HL-60 (cell line): ENCODE measurements at regions not wholly inside any gene's neighbourhood (a gene's known extent, or its start where the extent isn't known, plus 50 kb on each side); places are given as distances from the start of the nearest gene placed in this dataset.

Experiments
- DNase-seq, 2 experiments: peaks; one replicate each; pipeline ENCODE4 v3.0.0-alpha.2; 2010 to 2020; ENCODE audit warnings: low read depth in 1 of 2, low spot score in 1 of 2
- H3K27ac ChIP-seq: fragments of 250-450 bp; sonication (Bioruptor Pico); replicated peaks from 2 replicates; pipeline ENCODE4 v1.5.1; 2020; ENCODE audit warnings: mild to moderate bottlenecking, moderate library complexity
- H3K27me3 ChIP-seq: fragments of 250-450 bp; sonication (Bioruptor Pico); 2 replicates; pipeline ENCODE4 v1.5.1; 2021; ENCODE audit warnings: mild to moderate bottlenecking, moderate library complexity; ENCODE audit not compliant: insufficient read depth, poor library complexity, severe bottlenecking
- H3K4me3 ChIP-seq: replicated peaks from 2 replicates; pipeline ENCODE4 v1.5.1; 2011; ENCODE audit warnings: mild to moderate bottlenecking, control low read depth, low read length; ENCODE audit not compliant: insufficient read depth
- GABPA ChIP-seq: IDR thresholded peaks from 2 replicates; pipeline ENCODE4 v1.6.1; 2012; ENCODE audit warnings: low read depth
- POLR2AphosphoS5 ChIP-seq: IDR thresholded peaks from 2 replicates; pipeline ENCODE4 v1.6.1; 2012; ENCODE audit warnings: low read depth
- SPI1 ChIP-seq: IDR thresholded peaks from 2 replicates; pipeline ENCODE4 v1.6.1; 2012; ENCODE audit warnings: low read depth, mild to moderate bottlenecking, borderline replicate concordance
- TF ChIP-seq, protein P1 (sequence below): IDR thresholded peaks from one replicate; pipeline ENCODE4 v1.5.1; 2011; ENCODE audit warnings: low read length, control low read depth, inconsistent platforms; ENCODE audit not compliant: insufficient read depth
- TF ChIP-seq, protein P2 (sequence below): IDR thresholded peaks from 2 replicates; pipeline ENCODE4 v1.6.1; 2012; ENCODE audit warnings: low read depth; ENCODE audit not compliant: insufficient replicate concordance

DNA sequence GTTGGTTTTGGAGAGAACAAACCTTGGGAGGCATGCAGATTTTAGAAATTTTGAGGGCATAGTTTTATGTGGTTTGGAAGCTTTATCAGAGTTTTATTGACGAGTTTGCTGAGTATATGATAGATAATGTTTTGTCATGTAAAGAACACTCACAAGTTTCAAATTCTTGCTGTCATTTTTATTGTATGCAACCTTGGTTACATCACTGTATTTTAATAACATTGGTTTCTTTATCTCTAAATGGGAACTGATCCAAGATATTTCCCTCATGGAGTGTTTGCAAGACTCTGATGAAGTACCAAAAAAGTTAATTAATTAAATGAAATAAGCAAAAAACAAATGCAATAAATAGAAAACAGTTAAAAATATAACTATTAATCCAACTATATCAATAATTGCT is 170.3 kb downstream of the SMC2 start:
- no peak for TF ChIP-seq POLR2AphosphoS5
- no peak for TF ChIP-seq GABPA
- TF ChIP-seq, protein P1, sequence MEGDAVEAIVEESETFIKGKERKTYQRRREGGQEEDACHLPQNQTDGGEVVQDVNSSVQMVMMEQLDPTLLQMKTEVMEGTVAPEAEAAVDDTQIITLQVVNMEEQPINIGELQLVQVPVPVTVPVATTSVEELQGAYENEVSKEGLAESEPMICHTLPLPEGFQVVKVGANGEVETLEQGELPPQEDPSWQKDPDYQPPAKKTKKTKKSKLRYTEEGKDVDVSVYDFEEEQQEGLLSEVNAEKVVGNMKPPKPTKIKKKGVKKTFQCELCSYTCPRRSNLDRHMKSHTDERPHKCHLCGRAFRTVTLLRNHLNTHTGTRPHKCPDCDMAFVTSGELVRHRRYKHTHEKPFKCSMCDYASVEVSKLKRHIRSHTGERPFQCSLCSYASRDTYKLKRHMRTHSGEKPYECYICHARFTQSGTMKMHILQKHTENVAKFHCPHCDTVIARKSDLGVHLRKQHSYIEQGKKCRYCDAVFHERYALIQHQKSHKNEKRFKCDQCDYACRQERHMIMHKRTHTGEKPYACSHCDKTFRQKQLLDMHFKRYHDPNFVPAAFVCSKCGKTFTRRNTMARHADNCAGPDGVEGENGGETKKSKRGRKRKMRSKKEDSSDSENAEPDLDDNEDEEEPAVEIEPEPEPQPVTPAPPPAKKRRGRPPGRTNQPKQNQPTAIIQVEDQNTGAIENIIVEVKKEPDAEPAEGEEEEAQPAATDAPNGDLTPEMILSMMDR, result no peak
- TF ChIP-seq, protein P2, sequence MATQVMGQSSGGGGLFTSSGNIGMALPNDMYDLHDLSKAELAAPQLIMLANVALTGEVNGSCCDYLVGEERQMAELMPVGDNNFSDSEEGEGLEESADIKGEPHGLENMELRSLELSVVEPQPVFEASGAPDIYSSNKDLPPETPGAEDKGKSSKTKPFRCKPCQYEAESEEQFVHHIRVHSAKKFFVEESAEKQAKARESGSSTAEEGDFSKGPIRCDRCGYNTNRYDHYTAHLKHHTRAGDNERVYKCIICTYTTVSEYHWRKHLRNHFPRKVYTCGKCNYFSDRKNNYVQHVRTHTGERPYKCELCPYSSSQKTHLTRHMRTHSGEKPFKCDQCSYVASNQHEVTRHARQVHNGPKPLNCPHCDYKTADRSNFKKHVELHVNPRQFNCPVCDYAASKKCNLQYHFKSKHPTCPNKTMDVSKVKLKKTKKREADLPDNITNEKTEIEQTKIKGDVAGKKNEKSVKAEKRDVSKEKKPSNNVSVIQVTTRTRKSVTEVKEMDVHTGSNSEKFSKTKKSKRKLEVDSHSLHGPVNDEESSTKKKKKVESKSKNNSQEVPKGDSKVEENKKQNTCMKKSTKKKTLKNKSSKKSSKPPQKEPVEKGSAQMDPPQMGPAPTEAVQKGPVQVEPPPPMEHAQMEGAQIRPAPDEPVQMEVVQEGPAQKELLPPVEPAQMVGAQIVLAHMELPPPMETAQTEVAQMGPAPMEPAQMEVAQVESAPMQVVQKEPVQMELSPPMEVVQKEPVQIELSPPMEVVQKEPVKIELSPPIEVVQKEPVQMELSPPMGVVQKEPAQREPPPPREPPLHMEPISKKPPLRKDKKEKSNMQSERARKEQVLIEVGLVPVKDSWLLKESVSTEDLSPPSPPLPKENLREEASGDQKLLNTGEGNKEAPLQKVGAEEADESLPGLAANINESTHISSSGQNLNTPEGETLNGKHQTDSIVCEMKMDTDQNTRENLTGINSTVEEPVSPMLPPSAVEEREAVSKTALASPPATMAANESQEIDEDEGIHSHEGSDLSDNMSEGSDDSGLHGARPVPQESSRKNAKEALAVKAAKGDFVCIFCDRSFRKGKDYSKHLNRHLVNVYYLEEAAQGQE, result no peak
- no peak for TF ChIP-seq SPI1
- Histone ChIP-seq H3K4me3 (no peak overlapping the region), H3K27ac (no peak overlapping the region), H3K27me3 (no peaks in the 10 kb centered on the region)
- no peak for DNase-seq

GRCh38 chr9:104269374-104269773 is 175.3 kb downstream of the SMC2 start:
- Histone ChIP-seq H3K27me3 (no peaks in the 10 kb centered on the region), H3K27ac (no peak overlapping the region), H3K4me3 (no peak overlapping the region)
- DNase-seq, result no peak
- TF ChIP-seq, protein P1, result no peak
- TF ChIP-seq, protein P2, result no peak
- no peak for TF ChIP-seq SPI1
- TF ChIP-seq GABPA, result no peak
- TF ChIP-seq POLR2AphosphoS5, result no peak

- DNase-seq, result no peak
- Histone ChIP-seq H3K4me3 (no peak overlapping the region), H3K27ac (no peak overlapping the region), H3K27me3 (no peaks in the 10 kb centered on the region)
- no peak for TF ChIP-seq SPI1
- TF ChIP-seq, protein P1, result no peak
- TF ChIP-seq, protein P2, result no peak
- no peak for TF ChIP-seq GABPA
- no peak for TF ChIP-seq POLR2AphosphoS5
These were observed 176.2 kb downstream of the SMC2 start for GRCh38 chr9:104269996-104270963.
